K562 (cell line): ENCODE measurements at regions not wholly inside any gene's neighbourhood (a gene's known extent, or its start where the extent isn't known, plus 50 kb on each side); places are given as distances from the start of the nearest gene placed in this dataset.

Source experiments
- ATAC-seq: fragments of 200-7000 bp; cut with Tn5 transposase; 3 replicates; pipeline ENCODE4 v1.9.1; 2020; ENCODE audit warnings: moderate library complexity
- BruUV-seq: library from RNA; stranded (reverse); fragments of 400-500 nt; replicated peaks from 2 replicates; lab custom pipeline; 2021; lab: Mats Ljungman, UMichigan
- CTCF ChIA-PET: fragments of 300-600 bp; formaldehyde crosslinking; extraction: SDS; loops from one replicate; lab custom pipeline; 2021; ENCODE audit warnings: low intra/inter-chr PET ratio; lab: Yijun Ruan, JAX
- POLR2A ChIA-PET: fragments of 300-600, 350-650 bp; sonication (Branson Sonifier 250); formaldehyde crosslinking; extraction: SDS; loops from one replicate; lab custom pipeline; 2021; ENCODE audit warnings: antibody characterized with exemption, inconsistent platforms; lab: Yijun Ruan, JAX
- DNase-seq, 4 experiments: peaks; one replicate each; pipeline versions ENCODE4 v3.0.0 to v3.0.0-alpha.2; 2011 to 2018; ENCODE audit warnings: low spot score in 3 of 4, mixed read lengths in 3 of 4; ENCODE audit errors: extremely low read depth in 1 of 4
- FAIRE-seq: peaks from 2 replicates; lab custom pipeline; 2011; peaks lifted over from hg19 to GRCh38; lab: Jason Lieb, UNC
- H2AFZ ChIP-seq: 2 replicates; pipeline ENCODE4 v1.6.0; 2011; ENCODE audit warnings: low read depth, low read length, control low read depth, inconsistent platforms
- H3K27ac ChIP-seq: fragments of 200-600 bp; 3 replicates; pipeline ENCODE4 v1.8.0; 2011; ENCODE audit warnings: low read depth, mild to moderate bottlenecking, control low read depth, inconsistent platforms, low read length, moderate library complexity, mixed read lengths; ENCODE audit errors: extremely low read depth
- H3K27me3 ChIP-seq, 2 experiments: fragments of 300-600 bp in 1 of 2; 2 replicates in 1 of 2; 3 replicates in 1 of 2; pipeline versions ENCODE4 v1.6.0 to v1.8.0; 2011; ENCODE audit warnings: inconsistent platforms in 2 of 2, low read length in 2 of 2, mild to moderate bottlenecking in 1 of 2, mixed read lengths in 1 of 2, moderate library complexity in 1 of 2; ENCODE audit not compliant: control insufficient read depth in 2 of 2, insufficient read depth in 2 of 2
- H3K36me3 ChIP-seq: fragments of 300-600 bp; 3 replicates; pipeline ENCODE4 v1.8.0; 2011; ENCODE audit warnings: mild to moderate bottlenecking, low read length, inconsistent platforms; ENCODE audit not compliant: control insufficient read depth, insufficient read depth
- H3K4me1 ChIP-seq, 2 experiments: fragments of 200-600 bp in 1 of 2; replicated peaks in 1 of 2; 2 replicates in 1 of 2; 3 replicates in 1 of 2; pipeline versions ENCODE4 v1.5.1 to v1.8.0; 2011; ENCODE audit warnings: inconsistent platforms in 2 of 2, low read length in 2 of 2, mild to moderate bottlenecking in 1 of 2, mixed read lengths in 1 of 2, moderate library complexity in 1 of 2; ENCODE audit not compliant: control insufficient read depth in 2 of 2, insufficient read depth in 2 of 2
- H3K4me2 ChIP-seq: 2 replicates; pipeline ENCODE4 v1.6.1; 2011; ENCODE audit warnings: low read length, control low read depth, inconsistent platforms, mixed read lengths; ENCODE audit not compliant: insufficient read depth
- H3K4me3 ChIP-seq: fragments of 200-600 bp; sonication (generic), shearing (Covaris generic); 2 replicates; pipeline ENCODE4 v1.5.1; 2016; ENCODE audit warnings: control low read depth, inconsistent platforms
- H3K79me2 ChIP-seq: fragments of 200-600 bp; 3 replicates; pipeline ENCODE4 v1.8.0; 2011; ENCODE audit warnings: low read length, inconsistent platforms; ENCODE audit not compliant: control insufficient read depth, insufficient read depth
- H3K9ac ChIP-seq, 2 experiments: 2 replicates each; pipeline versions ENCODE4 v1.6.0 to v1.6.1; 2011; ENCODE audit warnings: low read depth in 2 of 2, low read length in 2 of 2, control low read depth in 1 of 2, inconsistent platforms in 1 of 2, mild to moderate bottlenecking in 1 of 2, mixed read lengths in 1 of 2; ENCODE audit not compliant: insufficient read depth in 1 of 2
- H3K9me1 ChIP-seq: one replicate; pipeline ENCODE4 v1.6.0; 2011; ENCODE audit warnings: inconsistent platforms, mild to moderate bottlenecking, low read length, moderate library complexity; ENCODE audit not compliant: control insufficient read depth, insufficient read depth
- H3K9me3 ChIP-seq: replicated peaks from 2 replicates; pipeline ENCODE4 v1.5.1; 2011; ENCODE audit warnings: low read depth, low read length, inconsistent platforms; ENCODE audit not compliant: control insufficient read depth, insufficient read depth
- H4K20me1 ChIP-seq: replicated peaks from 2 replicates; pipeline ENCODE4 v1.6.1; 2011; ENCODE audit warnings: low read length, inconsistent platforms, mixed read lengths; ENCODE audit not compliant: control insufficient read depth, insufficient read depth
- CEBPG ChIP-seq, 3 experiments: fragments of 200-800 bp in 1 of 3; sonication (Bioruptor generic) in 1 of 3; sonication (generic) in 1 of 3; formaldehyde crosslinking in 1 of 3; IDR thresholded peaks in 2 of 3; conservative IDR thresholded peaks in 1 of 3; 2 replicates each; pipeline versions ENCODE4 v1.6.1 to v1.8.0; 2016 to 2022; ENCODE audit warnings: missing compliant biosample characterization in 2 of 3, missing genetic modification characterization in 2 of 3, mild to moderate bottlenecking in 1 of 3, missing genetic modification reagents in 1 of 3
- DNMT1 ChIP-seq: fragments of 450-650 bp; IDR thresholded peaks from 2 replicates; pipeline ENCODE4 v1.6.1; 2016; ENCODE audit warnings: antibody characterized with exemption, mild to moderate bottlenecking
- KDM1A ChIP-seq, 2 experiments: fragments of 450-650 bp; IDR thresholded peaks; 2 replicates each; pipeline ENCODE4 v1.6.1; 2016; ENCODE audit warnings: mild to moderate bottlenecking in 2 of 2
- RBM17 ChIP-seq: fragments of 200-400 bp; formaldehyde crosslinking; IDR thresholded peaks from 2 replicates; pipeline ENCODE4 v1.6.1; 2017; ENCODE audit warnings: low read depth, mild to moderate bottlenecking, low read length, borderline replicate concordance
- STAT5A ChIP-seq: IDR thresholded peaks from 2 replicates; pipeline ENCODE4 v1.6.1; 2012; ENCODE audit warnings: low read length, inconsistent platforms, borderline replicate concordance
- TCFL5 ChIP-seq: fragments of 250-450 bp; sonication (Bioruptor Pico); conservative IDR thresholded peaks from 2 replicates; pipeline ENCODE4 v1.6.1; 2021; ENCODE audit warnings: mild to moderate bottlenecking, moderate library complexity, matching md5 sums
- ZKSCAN1 ChIP-seq: fragments of 150-350 bp; IDR thresholded peaks from 2 replicates; pipeline ENCODE4 v1.6.1; 2016; ENCODE audit warnings: low read depth, low read length
- ZKSCAN8 ChIP-seq: fragments of 200-800 bp; sonication (Bioruptor generic); IDR thresholded peaks from 2 replicates; pipeline ENCODE4 v1.6.1; 2016; ENCODE audit warnings: missing genetic modification characterization, missing compliant biosample characterization
- ZNF282 ChIP-seq: sonication (generic); formaldehyde crosslinking; IDR thresholded peaks from 2 replicates; pipeline ENCODE4 v1.8.1; 2023; ENCODE audit warnings: missing genetic modification reagents
- ZNF57 ChIP-seq: fragments of 450-650 bp; formaldehyde crosslinking; IDR thresholded peaks from 2 replicates; pipeline ENCODE4 v1.4.0; 2020; ENCODE audit warnings: mild to moderate bottlenecking, moderate library complexity
- ZNF75A ChIP-seq: fragments of 450-650 bp; formaldehyde crosslinking; IDR thresholded peaks from 2 replicates; pipeline ENCODE4 v1.4.0; 2020; ENCODE audit warnings: mild to moderate bottlenecking
- WGBS: fragments of 100-300 bp; shearing (Covaris generic); methylation state at CpG from one replicate; pipeline ENCODE4 v1.1.6; 2016; ENCODE audit warnings: low coverage, mixed read lengths; ENCODE audit not compliant: insufficient coverage; ENCODE audit errors: missing lambda C conversion rate; 5-methylcytosine and 5-hydroxymethylcytosine counted together
- in situ Hi-C: fragments of 300-500 bp; cut with MboI; formaldehyde crosslinking; loops from 4 replicates; pipeline ENCODE4 v1.15.0; 2018; ENCODE audit warnings: inconsistent platforms, mixed read lengths
- intact Hi-C: fragments of 100-400 bp; cut with micrococcal nuclease; formaldehyde crosslinking; loops from 2 replicates; pipeline ENCODE4 v1.14.2; 2022

GRCh38 chr1:98490099-98490498, 171.4 kb upstream of the SNX7 start:
- Histone ChIP-seq H3K27ac (no peak overlapping the region), H3K9me3 (no peaks in the 10 kb centered on the region), H3K9ac (no peak overlapping the region), H3K9me1 (no peaks in the 10 kb centered on the region), H3K36me3 (no peaks in the 10 kb centered on the region), H2AFZ (no peak overlapping the region), H3K27me3 (no peaks in the 10 kb centered on the region), H3K4me3 (no peak overlapping the region), H3K4me2 (no peak overlapping the region), H3K79me2 (no peaks in the 10 kb centered on the region), H4K20me1 (no peaks in the 10 kb centered on the region), H3K4me1 (no peaks in the 10 kb centered on the region)
- ATAC-seq: no peak
- in situ Hi-C loops: no loop called here
- WGBS: 0% methylated on average over 1 of the region's 1 CpG
- CTCF ChIA-PET: no interaction called here
- BruUV-seq: no TSS peak
- no peak for FAIRE-seq
- TF ChIP-seq KDM1A (IDR thresholded peaks at IDR 0.05) (no peak), ZNF282 (no peak), STAT5A (no peak), ZKSCAN1 (no peak), ZNF75A (CRISPR knock-in tag) (no peak), DNMT1 (no peak), RBM17 (no peak), CEBPG (CRISPR knock-in tag; IDR thresholded peaks at IDR 0.05) (no peak), CEBPG (tag; conservative IDR thresholded peaks at IDR 0.05 in 1 of 2, IDR thresholded peaks at IDR 0.05 in 1 of 2) (no peak), ZKSCAN8 (no peak), ZNF57 (CRISPR knock-in tag) (no peak), TCFL5 (no peak)
- POLR2A ChIA-PET: no interaction called here
- DNase-seq: no peak
- intact Hi-C loops: no loop called here
